ENCODE measurements at regions not wholly inside any gene's neighbourhood (a gene's known extent, or its start where the extent isn't known, plus 50 kb on each side); places are given as distances from the start of the nearest gene placed in this dataset.

- Histone ChIP-seq H3K23me2 (ENCODE audit: low read depth, low read length) (no peaks in the 10 kb centered on the region), H3K27me3 (replicated peaks in 1 of 4; ENCODE audit: control insufficient read depth in 3 of 4, extremely low read depth in 1 of 4, insufficient read depth in 3 of 4, low read length in 3 of 4) (no peaks in the 10 kb centered on the region), H3K27ac (ENCODE audit: low read depth, low read length) (no peak overlapping the region), H3K4me2 (ENCODE audit: insufficient read depth in 1 of 2, low read depth in 2 of 2, low read length in 2 of 2) (no peak overlapping the region), H3K4me1 (replicated peaks in 1 of 4; ENCODE audit: control insufficient read depth in 3 of 4, insufficient read depth in 4 of 4, low read length in 3 of 4) (no peaks in the 10 kb centered on the region), H2BK5ac (ENCODE audit: low read depth, low read length) (no peak overlapping the region), H2BK12ac (ENCODE audit: low read depth, low read length) (no peak overlapping the region), H3K18ac (ENCODE audit: extremely low read depth, low read length) (no peak overlapping the region), H3K23ac (ENCODE audit: insufficient read length) (no peak overlapping the region), H3K9ac (replicated peaks in 1 of 4; ENCODE audit: extremely low read depth in 1 of 4, low read depth in 3 of 4, low read length in 3 of 4) (no peak overlapping the region), H3K14ac (ENCODE audit: insufficient read length) (no peak overlapping the region), H4K8ac (ENCODE audit: extremely low read depth, insufficient read depth, low read length) (no peak overlapping the region), H3K79me1 (ENCODE audit: low read depth, low read length) (no peaks in the 10 kb centered on the region), H2AK5ac (ENCODE audit: low read depth, low read length) (no peak overlapping the region), H2BK20ac (ENCODE audit: low read length) (no peak overlapping the region), H4K20me1 (replicated peaks in 1 of 2; ENCODE audit: control insufficient read depth in 1 of 2, insufficient read depth in 2 of 2, low read length in 2 of 2) (no peaks in the 10 kb centered on the region), H2BK120ac (replicated peaks; ENCODE audit: low read depth, low read length) (no peak overlapping the region), H2BK15ac (ENCODE audit: low read length) (no peak overlapping the region), H3K9me3 (ENCODE audit: insufficient read depth in 2 of 2, low read depth in 1 of 2, low read length in 1 of 2) (no peaks in the 10 kb centered on the region), H2AFZ (ENCODE audit: low read length) (no peak overlapping the region), H3K56ac (replicated peaks; ENCODE audit: insufficient read length, low read depth, low read length) (no peak overlapping the region), H4K5ac (ENCODE audit: insufficient read length, low read depth, low read length) (no peak overlapping the region), H3K4ac (replicated peaks; ENCODE audit: insufficient read length, low read depth, low read length) (no peak overlapping the region), H3K36me3 (ENCODE audit: control insufficient read depth in 2 of 4, insufficient read depth in 4 of 4, low read length in 3 of 4) (no peaks in the 10 kb centered on the region), H3K79me2 (ENCODE audit: control insufficient read depth in 1 of 2, insufficient read depth in 2 of 2, low read length in 2 of 2) (no peaks in the 10 kb centered on the region), H4K91ac (replicated peaks; ENCODE audit: insufficient read length, low read length) (no peak overlapping the region), H3K4me3 (ENCODE audit: extremely low read depth in 1 of 4, insufficient read depth in 2 of 4, low read depth in 3 of 4, low read length in 4 of 4) (no peak overlapping the region)
- FAIRE-seq (no peak), DNase-seq (ENCODE audit: low read depth in 1 of 2, low spot score in 2 of 2) (no peak)
- ChIA-PET CTCF (ENCODE audit: partially characterized antibody) (no interaction called here), POLR2A (ENCODE audit: partially characterized antibody) (no interaction called here)
- no peak for TF ChIP-seq SP2 (IDR thresholded peaks at IDR 0.05; ENCODE audit: low read length)
- TF ChIP-seq KDM4A (IDR thresholded peaks at IDR 0.05; ENCODE audit: low read depth, low read length, severe bottlenecking) = no peak
- no peak for TF ChIP-seq TAF1 (IDR thresholded peaks at IDR 0.05; ENCODE audit: low read depth, low read length)
- TF ChIP-seq CBX5 (IDR thresholded peaks at IDR 0.05; ENCODE audit: low read depth, low read length) = no peak
- TF ChIP-seq EGR1 (IDR thresholded peaks at IDR 0.05; ENCODE audit: borderline replicate concordance, low read depth, low read length) = no peak
- no peak for TF ChIP-seq SP4 (IDR thresholded peaks at IDR 0.05; ENCODE audit: low read length)
- no peak for TF ChIP-seq ASH2L (IDR thresholded peaks at IDR 0.05; ENCODE audit: low read length)
- no peak for TF ChIP-seq KDM1A (IDR thresholded peaks at IDR 0.05; ENCODE audit: borderline replicate concordance, low read length)
- TF ChIP-seq BRCA1 (IDR thresholded peaks at IDR 0.05; ENCODE audit: low read depth, low read length) = no peak
- TF ChIP-seq JUND (IDR thresholded peaks at IDR 0.05; ENCODE audit: low read length) = no peak
- no peak for TF ChIP-seq E2F6 (IDR thresholded peaks at IDR 0.05)
- TF ChIP-seq NANOG (IDR thresholded peaks at IDR 0.05; ENCODE audit: insufficient read depth, low read depth, low read length, poor library complexity, severe bottlenecking) = no peak
- TF ChIP-seq HDAC6 (IDR thresholded peaks at IDR 0.05; ENCODE audit: low read depth, low read length) = no peak
- TF ChIP-seq CBX8 (IDR thresholded peaks at IDR 0.05; ENCODE audit: borderline replicate concordance, low read depth, low read length) = no peak
- WGBS, 2 experiments (ENCODE audit: extremely low coverage in 1 of 2, insufficient coverage in 1 of 2, insufficient read length in 1 of 2, insufficient replicate concordance in 2 of 2, low coverage in 1 of 2, low lambda C conversion rate in 2 of 2, missing lambda C conversion rate in 1 of 2) = 96% methylated on average over 3 of the region's 3 CpGs; no CpG with 5 or more reads in 1 of the 2 experiments
These were observed 620.2 kb upstream of the TENM4 start for GRCh38 chr11:80061056-80061455.

Measured in H1 (cell line).